Calu3 (cell line): ENCODE measurements at regions not wholly inside any gene's neighbourhood (a gene's known extent, or its start where the extent isn't known, plus 50 kb on each side); places are given as distances from the start of the nearest gene placed in this dataset.

Source experiments
- BruUV-seq: library from RNA; stranded (reverse); fragments of 400-500 nt; replicated peaks from 2 replicates; lab custom pipeline; 2021; lab: Mats Ljungman, UMichigan
- CTCF ChIA-PET: fragments of 300-600 bp; sonication (Branson Sonifier 250); formaldehyde crosslinking; loops from one replicate; lab custom pipeline; 2022; ENCODE audit warnings: antibody characterized with exemption; lab: Charles Lee
- DNase-seq: peaks from one replicate; pipeline ENCODE4 v3.0.0; 2022
- H3K27ac Mint-ChIP-seq: one replicate; pipeline ENCODE4 v1.8.0; 2022; ENCODE audit warnings: mixed read lengths; ENCODE audit not compliant: unreplicated experiment
- H3K27me3 Mint-ChIP-seq: one replicate; pipeline ENCODE4 v1.8.0; 2022; ENCODE audit warnings: mixed read lengths; ENCODE audit not compliant: unreplicated experiment
- H3K36me3 Mint-ChIP-seq: one replicate; pipeline ENCODE4 v1.8.0; 2022; ENCODE audit warnings: mild to moderate bottlenecking, moderate library complexity, mixed read lengths; ENCODE audit not compliant: insufficient read depth, unreplicated experiment
- H3K4me1 Mint-ChIP-seq: one replicate; pipeline ENCODE4 v1.8.0; 2022; ENCODE audit warnings: mild to moderate bottlenecking, low read depth, mixed read lengths; ENCODE audit not compliant: unreplicated experiment
- H3K4me3 Mint-ChIP-seq: one replicate; pipeline ENCODE4 v1.8.0; 2022; ENCODE audit warnings: mild to moderate bottlenecking, low read depth, moderate library complexity, mixed read lengths; ENCODE audit not compliant: unreplicated experiment
- H3K9me3 Mint-ChIP-seq: one replicate; pipeline ENCODE4 v1.8.0; 2022; ENCODE audit warnings: low read depth, mixed read lengths; ENCODE audit not compliant: unreplicated experiment
- CTCF ChIP-seq: fragments of 200-600 bp; IDR thresholded peaks from one replicate; pipeline ENCODE4 v1.8.0; 2022; ENCODE audit warnings: antibody characterized with exemption; ENCODE audit not compliant: unreplicated experiment
- intact Hi-C: fragments of 100-400 bp; cut with micrococcal nuclease; formaldehyde crosslinking; loops from one replicate; pipeline ENCODE4 v1.10.0; 2022; ENCODE audit not compliant: unreplicated experiment

- Mint-ChIP-seq H3K36me3 (no peaks in the 10 kb centered on the region), H3K4me3 (no peak overlapping the region), H3K4me1 (no peaks in the 10 kb centered on the region), H3K9me3 (peaks cover 5% of the 10 kb centered on the region), H3K27me3 (no peaks in the 10 kb centered on the region), H3K27ac (no peak overlapping the region)
- DNase-seq, result no peak
- intact Hi-C loops, result no loop called here
- no peak for TF ChIP-seq CTCF
- CTCF ChIA-PET, result no interaction called here
- no TSS peak for BruUV-seq
Measured at GRCh38 chr13:22143671-22144070, 472.8 kb downstream of the FGF9 start.

- CTCF ChIA-PET, result no interaction called here
- Mint-ChIP-seq H3K9me3 (peaks cover 5% of the 10 kb centered on the region), H3K27me3 (no peaks in the 10 kb centered on the region), H3K27ac (no peak overlapping the region), H3K36me3 (no peaks in the 10 kb centered on the region), H3K4me1 (no peaks in the 10 kb centered on the region), H3K4me3 (no peak overlapping the region)
- BruUV-seq, result no TSS peak
- intact Hi-C loops, result no loop called here
- no peak for DNase-seq
- TF ChIP-seq CTCF, result no peak
Measured at GRCh38 chr13:22144806-22145205, 473.9 kb downstream of the FGF9 start.

- BruUV-seq, result no TSS peak
- intact Hi-C loops, result no loop called here
- H3K36me3 Mint-ChIP-seq, result no peaks in the 10 kb centered on the region
Measured at GRCh38 chr13:22148187-22148586, 477.3 kb downstream of the FGF9 start.

GRCh38 chr13:22152751-22153150, 481.9 kb downstream of the FGF9 start:
- no peak for DNase-seq
- TF ChIP-seq CTCF, result no peak
- Mint-ChIP-seq H3K27ac (no peak overlapping the region), H3K36me3 (no peaks in the 10 kb centered on the region), H3K27me3 (no peaks in the 10 kb centered on the region), H3K4me1 (no peaks in the 10 kb centered on the region), H3K9me3 (peaks cover 2% of the 10 kb centered on the region), H3K4me3 (no peak overlapping the region)
- intact Hi-C loops, result no loop called here
- BruUV-seq, result no TSS peak
- CTCF ChIA-PET, result no interaction called here

More at GRCh38 chr13:22148187-22148586, 477.3 kb downstream of the FGF9 start:
- no peak for DNase-seq
- CTCF ChIA-PET, result no interaction called here
- Mint-ChIP-seq H3K4me3 (no peak overlapping the region), H3K4me1 (no peaks in the 10 kb centered on the region), H3K27ac (no peak overlapping the region), H3K27me3 (no peaks in the 10 kb centered on the region), H3K9me3 (peaks cover 5% of the 10 kb centered on the region)
- no peak for TF ChIP-seq CTCF
